Mucosa of rectum (tissue), 2 donors: ENCODE measurements at regions not wholly inside any gene's neighbourhood (a gene's known extent, or its start where the extent isn't known, plus 50 kb on each side); places are given as distances from the start of the nearest gene placed in this dataset.

ENCODE experiments used
- H3K27ac ChIP-seq, 2 donors: one replicate each; pipeline ENCODE4 v1.7.0; 2013; ENCODE audit warnings: inconsistent platforms in 2 of 2, low read depth in 2 of 2, low read length in 2 of 2
- H3K27me3 ChIP-seq, 2 donors: one replicate each; pipeline ENCODE4 v1.7.0; 2013; ENCODE audit warnings: low read length in 2 of 2; ENCODE audit not compliant: control insufficient read depth in 2 of 2, insufficient read depth in 2 of 2
- H3K36me3 ChIP-seq, 2 donors: one replicate each; pipeline ENCODE4 v1.7.0; 2013; ENCODE audit warnings: low read length in 2 of 2; ENCODE audit not compliant: control insufficient read depth in 2 of 2, insufficient read depth in 2 of 2
- H3K4me1 ChIP-seq, 2 donors: one replicate each; pipeline ENCODE4 v1.7.0; 2013; ENCODE audit warnings: low read length in 2 of 2, mild to moderate bottlenecking in 1 of 2; ENCODE audit not compliant: control insufficient read depth in 2 of 2, insufficient read depth in 2 of 2
- H3K4me3 ChIP-seq, 2 donors: one replicate each; pipeline ENCODE4 v1.7.0; 2013; ENCODE audit warnings: low read length in 2 of 2
- H3K9ac ChIP-seq, 2 donors: one replicate each; pipeline ENCODE4 v1.7.0; 2013; ENCODE audit warnings: low read length in 2 of 2, low read depth in 1 of 2, mild to moderate bottlenecking in 1 of 2
- H3K9me3 ChIP-seq, 2 donors: one replicate each; pipeline ENCODE4 v1.7.0; 2013; ENCODE audit warnings: low read length in 2 of 2; ENCODE audit not compliant: control insufficient read depth in 2 of 2
- donor health status: healthy.
- donor health status: Normal muscosa, but diverticular disease.

DNA sequence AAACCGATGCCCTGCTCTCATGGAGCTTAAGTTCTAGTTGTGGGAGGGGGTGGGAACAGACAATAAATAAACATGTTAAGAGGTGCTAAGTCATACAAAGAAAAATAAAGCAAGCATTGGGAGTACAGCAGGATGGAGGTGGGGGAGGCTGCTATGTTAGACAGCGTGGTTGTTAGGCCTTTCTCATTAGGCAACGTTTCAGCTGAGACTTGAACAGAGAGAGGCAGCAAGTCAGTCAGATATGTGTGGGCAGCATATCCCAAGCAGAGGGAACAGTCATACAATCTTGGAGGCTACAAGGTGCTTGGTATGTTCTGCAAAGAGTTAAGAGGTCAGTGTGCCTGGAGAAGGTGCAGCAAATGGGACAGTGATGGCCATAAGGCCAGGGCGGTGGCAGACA is 97.7 kb upstream of the CCDC196 start:
- H3K27ac ChIP-seq, result no peak overlapping the region
- H3K4me1 ChIP-seq, result no peaks in the 10 kb centered on the region
- H3K4me3 ChIP-seq, result no peak overlapping the region
- H3K9me3 ChIP-seq, result no peaks in the 10 kb centered on the region
- H3K27me3 ChIP-seq, result no peaks in the 10 kb centered on the region
- no peaks in the 10 kb centered on the region for H3K36me3 ChIP-seq
- no peak overlapping the region for H3K9ac ChIP-seq

DNA sequence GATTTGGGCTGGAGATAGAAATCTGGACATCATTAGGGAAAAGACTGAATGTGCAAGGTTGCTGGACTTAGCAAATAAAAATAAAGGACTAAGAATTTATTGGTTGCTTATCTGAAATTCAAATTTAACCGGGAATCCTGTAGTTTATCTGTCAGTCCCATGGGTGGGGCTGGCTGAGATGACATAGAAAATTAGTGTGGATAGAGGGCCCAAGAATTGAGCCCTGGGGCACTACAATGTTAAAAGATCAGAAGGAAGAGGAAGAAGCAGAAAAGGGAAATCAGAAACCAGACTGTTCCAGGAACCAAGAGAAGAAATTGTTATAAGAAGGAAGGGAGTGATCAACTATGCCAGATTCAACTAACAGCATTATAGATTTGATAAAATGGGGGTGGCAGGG is 96.7 kb upstream of the CCDC196 start:
- no peaks in the 10 kb centered on the region for H3K36me3 ChIP-seq
- no peaks in the 10 kb centered on the region for H3K4me1 ChIP-seq
- no peaks in the 10 kb centered on the region for H3K27me3 ChIP-seq
- no peak overlapping the region for H3K4me3 ChIP-seq
- no peaks in the 10 kb centered on the region for H3K9me3 ChIP-seq
- H3K9ac ChIP-seq, result no peak overlapping the region
- H3K27ac ChIP-seq, result no peak overlapping the region

DNA sequence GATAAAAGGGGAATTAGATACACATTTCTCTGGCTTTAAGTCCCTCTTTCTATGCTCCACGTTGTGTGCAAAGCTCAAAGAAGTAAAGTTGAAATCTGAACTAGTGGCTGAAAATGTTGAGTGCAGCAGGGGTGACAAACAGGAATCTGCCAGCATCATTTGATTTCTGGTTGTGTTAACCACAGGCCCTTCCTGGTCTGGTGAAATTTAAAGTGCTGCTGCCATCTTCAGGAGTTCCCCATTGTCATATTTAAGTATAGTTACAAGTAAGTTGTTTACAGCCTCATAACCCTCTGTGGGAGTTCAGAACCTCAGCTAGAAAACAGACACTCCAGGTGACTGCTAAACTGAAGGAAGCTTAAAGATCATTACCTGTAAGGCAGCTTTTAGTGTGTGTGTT is 90.9 kb upstream of the CCDC196 start:
- H3K27ac ChIP-seq, result no peak overlapping the region
- no peaks in the 10 kb centered on the region for H3K9me3 ChIP-seq
- H3K4me3 ChIP-seq, result no peak overlapping the region
- no peaks in the 10 kb centered on the region for H3K27me3 ChIP-seq
- no peak overlapping the region for H3K9ac ChIP-seq
- no peaks in the 10 kb centered on the region for H3K4me1 ChIP-seq
- H3K36me3 ChIP-seq, result no peaks in the 10 kb centered on the region

DNA sequence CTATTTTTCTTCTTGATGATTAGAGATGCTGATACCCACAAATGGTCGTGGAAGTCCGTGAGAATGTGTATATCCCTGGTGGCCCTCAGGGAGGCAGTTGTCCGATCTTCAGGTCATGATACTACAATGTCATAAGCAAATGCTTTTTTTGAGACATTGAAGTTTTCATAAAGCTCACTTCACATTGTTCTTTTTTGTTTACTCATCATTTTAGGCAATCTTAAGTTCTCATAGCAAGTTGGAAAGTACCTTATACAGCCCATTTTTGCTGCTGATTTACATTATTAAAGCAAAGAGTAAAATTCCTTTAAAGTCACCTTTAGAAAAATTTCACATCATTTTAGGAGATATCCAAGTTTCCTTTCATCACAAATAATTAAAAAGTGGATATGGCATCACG is 90.0 kb upstream of the CCDC196 start:
- Histone ChIP-seq H3K36me3 (no peaks in the 10 kb centered on the region), H3K4me3 (no peak overlapping the region), H3K27me3 (no peaks in the 10 kb centered on the region), H3K27ac (no peak overlapping the region), H3K4me1 (no peaks in the 10 kb centered on the region), H3K9ac (no peak overlapping the region), H3K9me3 (no peaks in the 10 kb centered on the region)

DNA sequence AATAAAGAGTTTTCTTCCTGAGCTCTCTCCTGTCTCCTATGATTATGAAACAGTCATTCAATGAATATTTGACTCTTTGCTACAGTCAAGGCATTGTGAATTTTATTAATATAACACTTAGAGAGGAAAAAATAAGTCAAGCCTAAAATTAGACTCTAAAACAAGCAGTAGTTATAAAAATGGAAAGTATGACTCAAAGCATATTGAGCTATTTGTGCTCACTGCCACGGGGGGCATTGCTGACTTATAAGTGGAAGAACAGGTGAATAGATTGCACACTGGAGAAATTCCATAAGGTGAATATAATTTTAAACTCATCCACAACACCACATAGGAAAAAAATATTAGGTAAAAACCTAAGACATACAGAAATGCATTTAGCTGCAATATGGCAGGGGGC is 87.7 kb upstream of the CCDC196 start:
- no peak overlapping the region for H3K9ac ChIP-seq
- no peaks in the 10 kb centered on the region for H3K9me3 ChIP-seq
- no peak overlapping the region for H3K4me3 ChIP-seq
- H3K27me3 ChIP-seq, result no peaks in the 10 kb centered on the region
- no peaks in the 10 kb centered on the region for H3K4me1 ChIP-seq
- H3K27ac ChIP-seq, result no peak overlapping the region
- no peaks in the 10 kb centered on the region for H3K36me3 ChIP-seq

DNA sequence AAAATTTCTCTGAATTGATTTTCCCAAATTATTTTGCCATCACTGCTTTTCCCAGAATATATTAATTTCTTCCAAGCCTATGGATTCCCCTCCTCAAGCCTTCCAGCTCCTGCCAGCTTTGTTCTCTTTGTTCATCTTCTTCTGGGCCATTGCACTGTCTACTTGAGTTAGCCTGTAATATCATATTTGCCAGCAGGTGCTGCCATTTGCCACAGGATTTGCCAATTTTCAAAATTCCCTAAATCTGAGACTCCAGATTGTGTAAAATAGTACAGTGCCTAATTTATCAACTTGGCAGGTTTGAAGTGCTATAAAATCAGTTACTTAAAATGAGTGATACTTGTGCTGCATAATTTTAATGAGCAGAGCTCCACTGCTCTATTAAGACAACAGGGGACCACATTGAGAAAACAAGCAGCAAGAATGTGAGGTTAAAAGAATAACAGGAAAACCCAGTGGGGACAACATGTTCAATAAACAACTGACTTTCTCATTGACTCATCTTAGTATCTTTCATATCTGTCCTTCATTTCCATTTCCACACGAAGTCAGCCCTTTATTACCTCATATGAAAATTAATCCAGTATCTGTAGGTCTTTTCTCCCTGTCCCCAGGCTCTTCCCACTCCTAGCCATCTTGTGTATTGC is 84.6 kb upstream of the CCDC196 start:
- no peaks in the 10 kb centered on the region for H3K27me3 ChIP-seq
- H3K27ac ChIP-seq, result no peak overlapping the region
- no peak overlapping the region for H3K9ac ChIP-seq
- H3K9me3 ChIP-seq, result no peaks in the 10 kb centered on the region
- H3K4me1 ChIP-seq, result no peaks in the 10 kb centered on the region
- no peaks in the 10 kb centered on the region for H3K36me3 ChIP-seq
- H3K4me3 ChIP-seq, result no peak overlapping the region

DNA sequence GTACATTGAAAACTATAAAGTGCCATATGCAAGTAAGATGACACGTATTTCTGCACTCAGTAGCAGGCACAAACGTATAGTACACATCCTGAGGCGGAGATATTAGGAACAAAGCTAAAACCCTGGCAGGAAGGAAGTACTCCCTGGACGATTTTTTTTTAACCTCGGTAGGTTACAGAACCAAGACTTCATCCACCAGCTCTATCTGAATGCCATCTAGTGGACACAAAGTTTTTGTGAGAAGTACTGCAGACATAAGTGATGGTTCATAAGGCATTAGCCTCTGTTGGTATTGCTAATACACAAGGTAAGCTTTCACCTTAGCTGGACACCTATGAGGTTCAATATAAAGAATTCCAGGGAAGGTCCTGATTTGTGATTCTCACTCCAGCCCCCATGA is 83.0 kb upstream of the CCDC196 start:
- H3K27ac ChIP-seq, result no peak overlapping the region
- no peaks in the 10 kb centered on the region for H3K36me3 ChIP-seq
- no peak overlapping the region for H3K9ac ChIP-seq
- H3K4me1 ChIP-seq, result no peaks in the 10 kb centered on the region
- H3K9me3 ChIP-seq, result no peaks in the 10 kb centered on the region
- H3K27me3 ChIP-seq, result no peaks in the 10 kb centered on the region
- no peak overlapping the region for H3K4me3 ChIP-seq

DNA sequence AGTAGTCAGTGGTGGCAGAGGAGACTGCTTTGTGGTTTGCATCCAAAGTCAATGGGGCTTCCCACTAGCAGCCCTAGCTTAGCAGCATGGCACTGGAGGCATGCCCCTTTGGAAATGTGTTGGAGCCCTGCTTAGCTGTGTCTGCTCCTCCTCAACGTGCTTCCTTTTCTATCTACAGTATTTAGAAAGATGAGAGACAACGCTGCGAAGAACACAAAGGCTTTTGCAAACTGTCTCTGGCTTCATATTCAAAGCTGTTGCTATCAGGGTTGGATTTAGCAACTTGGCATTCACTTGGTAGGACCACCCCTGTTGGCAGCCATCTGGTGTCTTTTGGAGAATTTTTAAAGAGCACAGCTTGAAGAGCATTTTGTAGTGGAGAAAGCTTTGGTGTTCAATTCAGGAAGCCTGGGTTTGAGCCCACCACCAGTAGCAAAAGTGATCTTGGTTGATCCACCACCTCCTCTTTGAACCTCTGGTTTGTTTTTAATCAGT is 82.1 kb upstream of the CCDC196 start:
- no peak overlapping the region for H3K4me3 ChIP-seq
- no peaks in the 10 kb centered on the region for H3K27me3 ChIP-seq
- no peaks in the 10 kb centered on the region for H3K9me3 ChIP-seq
- no peak overlapping the region for H3K27ac ChIP-seq
- no peaks in the 10 kb centered on the region for H3K4me1 ChIP-seq
- no peak overlapping the region for H3K9ac ChIP-seq
- no peaks in the 10 kb centered on the region for H3K36me3 ChIP-seq

DNA sequence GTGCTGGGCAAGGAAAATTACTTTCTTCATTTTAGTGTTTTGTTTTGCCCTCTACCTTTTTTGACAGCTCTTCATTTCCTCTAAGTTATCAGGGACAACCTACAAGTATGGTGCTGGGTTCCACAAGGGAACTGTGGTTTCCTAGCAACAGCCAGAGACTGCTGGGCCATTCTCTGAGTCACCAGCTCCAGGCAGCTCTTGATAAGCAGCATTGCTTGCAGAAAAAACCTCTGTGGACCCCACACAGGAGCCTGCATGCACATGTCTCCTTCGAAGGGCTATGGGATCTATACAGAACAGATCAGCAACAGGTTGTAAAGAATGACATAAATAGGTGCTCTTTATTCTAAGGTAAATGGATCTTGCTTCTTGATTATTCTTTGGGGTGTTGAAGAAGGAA is 81.0 kb upstream of the CCDC196 start:
- Histone ChIP-seq H3K27ac (no peak overlapping the region), H3K4me1 (no peaks in the 10 kb centered on the region), H3K9me3 (no peaks in the 10 kb centered on the region), H3K36me3 (no peaks in the 10 kb centered on the region), H3K27me3 (no peaks in the 10 kb centered on the region), H3K9ac (no peak overlapping the region), H3K4me3 (no peak overlapping the region)

DNA sequence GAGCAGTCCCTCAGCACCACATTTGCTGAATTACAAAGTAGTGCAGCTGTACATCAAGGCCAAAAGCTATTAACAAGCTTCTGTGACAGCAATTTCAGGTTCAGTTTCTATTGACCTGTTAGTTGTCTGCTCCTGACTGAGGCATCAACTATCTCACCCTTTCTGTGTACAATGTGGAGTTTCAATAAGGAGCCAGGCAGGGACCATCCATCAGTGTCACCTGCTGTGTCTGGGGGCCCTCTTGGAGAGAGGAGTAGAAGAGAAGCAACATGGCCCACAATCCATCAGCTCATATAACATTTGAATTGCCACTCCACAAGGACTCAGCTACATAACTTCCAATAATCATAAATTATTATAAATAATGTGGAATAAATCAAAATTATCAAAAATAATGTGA is 72.3 kb upstream of the CCDC196 start:
- Histone ChIP-seq H3K27me3 (no peaks in the 10 kb centered on the region), H3K4me1 (no peaks in the 10 kb centered on the region), H3K9ac (no peak overlapping the region), H3K4me3 (no peak overlapping the region), H3K36me3 (no peaks in the 10 kb centered on the region), H3K9me3 (no peaks in the 10 kb centered on the region), H3K27ac (no peak overlapping the region)

DNA sequence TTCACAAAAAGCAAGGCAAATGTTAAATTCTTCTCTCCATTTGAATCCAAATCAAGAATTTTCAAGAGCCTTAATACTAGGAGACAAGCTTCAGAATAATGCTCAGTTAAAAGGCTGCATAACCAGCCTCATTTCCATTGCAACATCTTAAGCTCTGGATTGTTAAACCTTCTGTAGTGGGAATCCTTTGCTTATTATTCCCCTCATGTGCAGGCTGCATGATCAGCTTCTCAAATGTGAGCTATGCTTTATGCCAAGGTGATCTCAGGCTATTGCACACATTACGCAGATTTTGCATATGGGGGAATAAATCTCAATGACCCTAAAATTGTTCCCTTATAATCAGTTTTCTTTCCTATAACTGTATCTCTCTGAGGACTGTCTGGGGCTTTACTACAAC is 71.7 kb upstream of the CCDC196 start:
- H3K9me3 ChIP-seq, result no peaks in the 10 kb centered on the region
- H3K9ac ChIP-seq, result no peak overlapping the region
- H3K27me3 ChIP-seq, result no peaks in the 10 kb centered on the region
- no peak overlapping the region for H3K27ac ChIP-seq
- H3K36me3 ChIP-seq, result no peaks in the 10 kb centered on the region
- H3K4me1 ChIP-seq, result no peaks in the 10 kb centered on the region
- H3K4me3 ChIP-seq, result no peak overlapping the region
